Glutamatergic neuron (in vitro differentiated cells): ENCODE measurements at regions not wholly inside any gene's neighbourhood (a gene's known extent, or its start where the extent isn't known, plus 50 kb on each side); places are given as distances from the start of the nearest gene placed in this dataset.
"Not testable (repeated sequence)": the region's sequence is repeated elsewhere in the genome, so short reads cannot be mapped to it uniquely, and the experiment has no call there.

Source experiments
- DNase-seq: peaks from one replicate; pipeline ENCODE4 v3.0.0; 2022
- H3K27ac Mint-ChIP-seq: one replicate; pipeline ENCODE4 v1.8.0; 2020; ENCODE audit warnings: mild to moderate bottlenecking, mixed read lengths, inconsistent platforms; ENCODE audit not compliant: unreplicated experiment
- H3K27me3 Mint-ChIP-seq: one replicate; pipeline ENCODE4 v1.8.0; 2020; ENCODE audit warnings: mild to moderate bottlenecking, moderate library complexity, mixed read lengths, inconsistent platforms; ENCODE audit not compliant: unreplicated experiment
- H3K36me3 Mint-ChIP-seq: one replicate; pipeline ENCODE4 v1.8.0; 2020; ENCODE audit warnings: mild to moderate bottlenecking, mixed read lengths, inconsistent platforms; ENCODE audit not compliant: unreplicated experiment
- H3K4me1 Mint-ChIP-seq: one replicate; pipeline ENCODE4 v1.8.0; 2020; ENCODE audit warnings: mild to moderate bottlenecking, low read depth, mixed read lengths, inconsistent platforms; ENCODE audit not compliant: unreplicated experiment
- H3K4me3 Mint-ChIP-seq: one replicate; pipeline ENCODE4 v1.8.0; 2020; ENCODE audit warnings: mild to moderate bottlenecking, mixed read lengths, inconsistent platforms; ENCODE audit not compliant: unreplicated experiment
- H3K9me3 Mint-ChIP-seq: one replicate; pipeline ENCODE4 v1.8.0; 2020; ENCODE audit warnings: mild to moderate bottlenecking, moderate library complexity, mixed read lengths, inconsistent platforms; ENCODE audit not compliant: unreplicated experiment
- TF ChIP-seq, protein P1 (sequence below): fragments of 200-600 bp; sonication (generic); IDR thresholded peaks from one replicate; pipeline ENCODE4 v1.5.0; 2021; ENCODE audit not compliant: partially characterized antibody, unreplicated experiment

DNA sequence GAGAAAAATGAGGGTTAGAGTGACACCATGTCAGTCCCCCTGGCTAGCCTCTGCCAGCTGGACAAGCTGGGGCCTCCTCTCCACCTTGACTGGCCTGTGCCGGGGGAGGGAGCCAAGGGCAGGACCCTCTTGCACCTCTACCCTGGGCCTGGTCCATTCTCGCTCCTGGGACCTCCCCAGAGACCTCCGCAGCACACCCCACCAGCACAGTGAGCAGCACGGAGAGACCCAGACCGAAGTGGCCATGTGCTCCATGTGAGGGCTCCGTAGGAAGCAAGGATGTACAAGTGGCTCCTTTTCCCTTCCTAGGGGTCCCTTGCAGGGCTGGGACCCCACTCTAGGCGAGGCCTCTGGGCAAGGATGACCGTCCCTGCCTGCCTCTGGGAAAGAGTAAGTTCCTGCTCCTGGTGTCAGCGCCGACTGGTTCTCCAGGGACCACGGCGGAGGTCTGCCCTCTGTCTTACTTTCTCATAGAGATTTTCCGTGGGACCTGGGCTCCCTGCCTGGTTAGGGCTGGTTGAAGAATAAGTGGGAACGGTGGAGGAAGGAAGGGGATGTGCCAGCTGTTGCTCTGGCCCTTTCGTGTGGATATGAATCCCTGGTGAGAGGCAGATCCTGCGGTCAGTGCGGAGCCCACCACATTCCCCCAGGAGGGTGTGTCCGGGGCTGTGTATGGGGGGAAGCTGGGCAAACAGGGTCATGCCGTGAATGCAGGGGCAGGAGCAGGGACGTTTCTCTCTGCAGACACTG is 124.2 kb downstream of the METRNL start:
- Mint-ChIP-seq H3K27me3 (peaks cover 2% of the 10 kb centered on the region), H3K4me3 (no peak overlapping the region), H3K27ac (no peak overlapping the region), H3K9me3 (peaks cover 12% of the 10 kb centered on the region), H3K4me1 (no peaks in the 10 kb centered on the region), H3K36me3 (peaks cover 12% of the 10 kb centered on the region)
- DNase-seq: peak; percentile 14
- TF ChIP-seq, protein P1, sequence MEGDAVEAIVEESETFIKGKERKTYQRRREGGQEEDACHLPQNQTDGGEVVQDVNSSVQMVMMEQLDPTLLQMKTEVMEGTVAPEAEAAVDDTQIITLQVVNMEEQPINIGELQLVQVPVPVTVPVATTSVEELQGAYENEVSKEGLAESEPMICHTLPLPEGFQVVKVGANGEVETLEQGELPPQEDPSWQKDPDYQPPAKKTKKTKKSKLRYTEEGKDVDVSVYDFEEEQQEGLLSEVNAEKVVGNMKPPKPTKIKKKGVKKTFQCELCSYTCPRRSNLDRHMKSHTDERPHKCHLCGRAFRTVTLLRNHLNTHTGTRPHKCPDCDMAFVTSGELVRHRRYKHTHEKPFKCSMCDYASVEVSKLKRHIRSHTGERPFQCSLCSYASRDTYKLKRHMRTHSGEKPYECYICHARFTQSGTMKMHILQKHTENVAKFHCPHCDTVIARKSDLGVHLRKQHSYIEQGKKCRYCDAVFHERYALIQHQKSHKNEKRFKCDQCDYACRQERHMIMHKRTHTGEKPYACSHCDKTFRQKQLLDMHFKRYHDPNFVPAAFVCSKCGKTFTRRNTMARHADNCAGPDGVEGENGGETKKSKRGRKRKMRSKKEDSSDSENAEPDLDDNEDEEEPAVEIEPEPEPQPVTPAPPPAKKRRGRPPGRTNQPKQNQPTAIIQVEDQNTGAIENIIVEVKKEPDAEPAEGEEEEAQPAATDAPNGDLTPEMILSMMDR: no peak

- Mint-ChIP-seq H3K4me1 (no peaks in the 10 kb centered on the region), H3K9me3 (peaks cover 12% of the 10 kb centered on the region), H3K4me3 (no peak overlapping the region), H3K27me3 (peaks cover 2% of the 10 kb centered on the region), H3K36me3 (peaks cover 12% of the 10 kb centered on the region), H3K27ac (no peak overlapping the region)
- TF ChIP-seq, protein P1: no peak
- DNase-seq: no peak
These were observed 124.9 kb downstream of the METRNL start for GRCh38 chr17:83204230-83204725.

DNA sequence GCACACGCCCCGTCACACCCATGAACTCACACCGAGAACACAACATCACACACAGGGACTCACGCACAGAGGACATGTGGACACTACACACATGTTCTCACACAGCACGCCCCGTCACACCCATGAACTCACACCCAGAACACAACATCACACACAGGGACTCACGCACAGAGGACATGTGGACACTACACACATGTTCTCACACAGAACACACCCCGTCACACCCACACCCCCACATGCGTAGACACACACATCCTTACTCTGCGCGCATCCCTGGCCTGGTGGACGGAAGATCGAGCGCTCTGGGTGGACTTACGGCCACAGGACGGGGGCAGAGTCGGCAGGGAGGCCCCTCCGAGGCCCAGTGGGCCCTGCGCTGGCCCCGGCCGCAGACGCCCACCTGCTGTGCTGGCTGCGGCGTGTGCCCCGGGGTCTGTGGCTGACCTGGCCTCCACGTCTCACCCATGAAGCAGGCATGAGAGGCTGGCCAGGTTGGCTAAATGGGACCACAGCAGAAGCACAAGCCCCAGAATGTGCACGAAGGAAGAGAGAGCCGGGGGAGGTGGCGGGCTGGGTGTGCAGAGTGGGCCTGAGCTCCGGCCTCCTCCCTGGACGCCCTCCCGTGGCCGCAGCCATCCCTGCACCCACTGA is 125.5 kb downstream of the METRNL start:
- not testable (repeated sequence) for H3K4me1 Mint-ChIP-seq

GRCh38 chr17:83205387-83206035 is 126.1 kb downstream of the METRNL start:
- H3K27me3 Mint-ChIP-seq, H3K4me1 Mint-ChIP-seq, H3K27ac Mint-ChIP-seq, H3K4me3 Mint-ChIP-seq: not testable (repeated sequence)
- peaks cover 12% of the 10 kb centered on the region for H3K9me3 Mint-ChIP-seq
- TF ChIP-seq, protein P1: peak; percentile 93
- peak; percentile 74 for DNase-seq
- peaks cover 12% of the 10 kb centered on the region for H3K36me3 Mint-ChIP-seq

More for the DNA sequence above, 125.5 kb downstream of the METRNL start:
- H3K27ac Mint-ChIP-seq, H3K4me3 Mint-ChIP-seq, H3K27me3 Mint-ChIP-seq: not testable (repeated sequence)
- peaks cover 12% of the 10 kb centered on the region for H3K9me3 Mint-ChIP-seq
- peaks cover 12% of the 10 kb centered on the region for H3K36me3 Mint-ChIP-seq
- peak; percentile 1 for DNase-seq

DNA sequence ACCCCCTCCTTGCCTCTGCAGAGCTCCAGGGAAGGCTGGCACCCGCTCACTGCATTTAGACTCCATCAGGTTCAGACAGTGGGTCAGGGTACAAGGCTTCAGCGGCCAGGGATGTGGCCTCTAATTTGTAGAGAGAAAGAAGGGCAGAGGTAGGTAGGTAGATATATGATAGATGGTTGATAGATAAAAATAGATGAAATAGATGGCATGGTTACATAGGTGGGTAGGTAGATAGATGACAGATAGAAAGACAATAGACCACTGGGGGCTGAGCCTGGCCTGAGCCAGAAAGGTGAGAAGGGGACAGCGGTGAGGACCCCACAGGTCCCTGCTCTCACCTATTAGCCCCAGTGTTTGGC is 126.6 kb downstream of the METRNL start:
- H3K4me3 Mint-ChIP-seq, H3K4me1 Mint-ChIP-seq, H3K27ac Mint-ChIP-seq, H3K27me3 Mint-ChIP-seq, H3K9me3 Mint-ChIP-seq, DNase-seq: not testable (repeated sequence)
- H3K36me3 Mint-ChIP-seq: peaks cover 12% of the 10 kb centered on the region

DNA sequence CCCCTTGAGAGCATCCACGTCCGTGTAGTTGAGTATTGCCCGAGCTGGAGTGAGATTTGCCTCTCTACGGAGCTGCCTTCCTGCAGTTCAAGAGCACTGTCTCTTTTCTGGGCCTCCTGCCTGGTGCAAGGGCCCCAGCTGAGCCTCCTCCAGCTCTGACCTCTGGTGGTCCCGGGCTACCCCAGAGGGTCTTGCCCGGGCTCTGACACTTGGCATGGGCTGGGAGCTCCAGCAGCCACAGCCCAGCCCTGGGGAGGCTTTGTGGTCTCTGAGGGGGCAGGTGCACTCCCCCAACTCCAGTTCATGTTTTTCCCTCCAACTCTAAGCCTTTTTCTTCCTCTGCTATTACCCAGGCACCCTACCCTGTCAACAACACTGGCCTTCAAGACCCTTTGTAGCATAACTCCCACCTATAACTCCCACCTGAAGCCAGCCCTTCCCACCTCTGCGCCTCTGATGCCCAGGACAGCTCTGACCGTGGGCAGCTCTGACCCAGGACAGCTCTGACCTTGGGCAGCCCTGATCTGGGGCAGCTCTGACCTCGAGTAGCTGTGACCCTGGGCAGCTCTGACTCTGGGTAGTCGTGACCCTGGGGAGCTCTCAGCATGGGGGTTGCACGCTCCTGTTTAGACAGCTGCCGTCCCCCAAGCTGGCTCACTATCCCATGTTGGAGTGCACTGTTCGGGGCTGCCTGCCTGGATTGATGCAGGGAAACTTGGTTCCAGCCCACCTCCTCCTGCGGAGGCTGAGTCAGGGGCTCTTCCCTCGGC is 127.6 kb downstream of the METRNL start:
- peaks cover 12% of the 10 kb centered on the region for H3K36me3 Mint-ChIP-seq
- H3K4me3 Mint-ChIP-seq, H3K27ac Mint-ChIP-seq, H3K4me1 Mint-ChIP-seq, H3K27me3 Mint-ChIP-seq, H3K9me3 Mint-ChIP-seq: not testable (repeated sequence)
- DNase-seq: peak; percentile 15

GRCh38 chr17:83247001-83247400 is 167.6 kb downstream of the METRNL start:
- not testable (repeated sequence) for H3K4me3 Mint-ChIP-seq, DNase-seq, H3K4me1 Mint-ChIP-seq, H3K36me3 Mint-ChIP-seq, H3K9me3 Mint-ChIP-seq, H3K27ac Mint-ChIP-seq, H3K27me3 Mint-ChIP-seq
